Kidney epithelial cell (primary cell): ENCODE measurements at regions not wholly inside any gene's neighbourhood (a gene's known extent, or its start where the extent isn't known, plus 50 kb on each side); places are given as distances from the start of the nearest gene placed in this dataset.

Source experiments
- DNase-seq: peaks from one replicate; pipeline ENCODE4 v3.0.0-alpha.2; 2010; ENCODE audit warnings: low read depth
- H3K27me3 ChIP-seq: 2 replicates; pipeline ENCODE4 v1.6.0; 2011; ENCODE audit warnings: low read length; ENCODE audit not compliant: control insufficient read depth, insufficient read depth
- H3K36me3 ChIP-seq: 2 replicates; pipeline ENCODE4 v1.5.1; 2011; ENCODE audit warnings: low read length; ENCODE audit not compliant: control insufficient read depth, insufficient read depth
- H3K4me3 ChIP-seq: 2 replicates; pipeline ENCODE4 v1.5.1; 2011; ENCODE audit warnings: low read depth, mild to moderate bottlenecking, control low read depth, low read length
- CTCF ChIP-seq: IDR thresholded peaks from 2 replicates; pipeline ENCODE4 v1.5.1; 2011; ENCODE audit warnings: mild to moderate bottlenecking, moderate library complexity, low read length, control low read depth, inconsistent platforms; ENCODE audit not compliant: insufficient read depth, poor library complexity, severe bottlenecking

GRCh38 chr10:112030431-112030830 lies 153.1 kb downstream of the GPAM start:
- Histone ChIP-seq H3K36me3 (no peaks in the 10 kb centered on the region), H3K4me3 (no peak overlapping the region), H3K27me3 (no peaks in the 10 kb centered on the region)
- DNase-seq = no peak
- no peak for TF ChIP-seq CTCF

GRCh38 chr10:112039823-112040222 lies 143.7 kb downstream of the GPAM start:
- Histone ChIP-seq H3K27me3 (no peaks in the 10 kb centered on the region), H3K4me3 (no peak overlapping the region)
- TF ChIP-seq CTCF = no peak

GRCh38 chr10:112040696-112041095 lies 142.9 kb downstream of the GPAM start:
- Histone ChIP-seq H3K27me3 (no peaks in the 10 kb centered on the region), H3K36me3 (no peaks in the 10 kb centered on the region), H3K4me3 (no peak overlapping the region)
- TF ChIP-seq CTCF = no peak
- DNase-seq = no peak

More at GRCh38 chr10:112039823-112040222, 143.7 kb downstream of the GPAM start:
- no peaks in the 10 kb centered on the region for H3K36me3 ChIP-seq
- DNase-seq = no peak

- H3K36me3 ChIP-seq = no peaks in the 10 kb centered on the region
- TF ChIP-seq CTCF = no peak
These were observed 137.6 kb downstream of the GPAM start for GRCh38 chr10:112045938-112046337.

GRCh38 chr10:112047674-112048073 lies 135.9 kb downstream of the GPAM start:
- Histone ChIP-seq H3K4me3 (no peak overlapping the region), H3K36me3 (no peaks in the 10 kb centered on the region), H3K27me3 (no peaks in the 10 kb centered on the region)
- no peak for DNase-seq
- TF ChIP-seq CTCF = no peak

More at GRCh38 chr10:112045938-112046337, 137.6 kb downstream of the GPAM start:
- DNase-seq = no peak
- Histone ChIP-seq H3K27me3 (no peaks in the 10 kb centered on the region), H3K4me3 (no peak overlapping the region)

GRCh38 chr10:112052166-112052565 lies 131.4 kb downstream of the GPAM start:
- Histone ChIP-seq H3K4me3 (no peak overlapping the region), H3K36me3 (no peaks in the 10 kb centered on the region), H3K27me3 (no peaks in the 10 kb centered on the region)
- DNase-seq = no peak
- no peak for TF ChIP-seq CTCF
